Neural progenitor cell (in vitro differentiated cells): ENCODE measurements at regions not wholly inside any gene's neighbourhood (a gene's known extent, or its start where the extent isn't known, plus 50 kb on each side); places are given as distances from the start of the nearest gene placed in this dataset.

ENCODE experiments used
- DNase-seq: peaks from one replicate; pipeline ENCODE4 v3.0.0-alpha.2; 2016; ENCODE audit warnings: low spot score
- H2AFZ ChIP-seq: fragments of 200-600 bp; sonication (generic); replicated peaks from 2 replicates; pipeline ENCODE4 v1.6.1; 2016; ENCODE audit warnings: antibody characterized with exemption
- H3F3A ChIP-seq: fragments of 200-600 bp; sonication (generic); 2 replicates; pipeline ENCODE4 v1.6.1; 2016; ENCODE audit warnings: antibody characterized with exemption, low read depth
- H3K27ac ChIP-seq: fragments of 200-600 bp; sonication (generic); 2 replicates; pipeline ENCODE4 v1.5.1; 2016; ENCODE audit warnings: mild to moderate bottlenecking
- H3K27me3 ChIP-seq: fragments of 200-600 bp; sonication (generic); 2 replicates; pipeline ENCODE4 v1.6.1; 2016; ENCODE audit warnings: mild to moderate bottlenecking, moderate library complexity
- H3K36me3 ChIP-seq: fragments of 200-600 bp; sonication (generic); 2 replicates; pipeline ENCODE4 v1.5.1; 2016
- H3K4me1 ChIP-seq: fragments of 200-600 bp; sonication (generic); 2 replicates; pipeline ENCODE4 v1.6.1; 2016; ENCODE audit warnings: mixed run types
- H3K4me2 ChIP-seq: fragments of 200-600 bp; sonication (generic); 2 replicates; pipeline ENCODE4 v1.6.1; 2016
- H3K4me3 ChIP-seq: fragments of 200-600 bp; sonication (generic); 2 replicates; pipeline ENCODE4 v1.5.1; 2016
- H3K79me2 ChIP-seq: fragments of 200-600 bp; sonication (generic); 2 replicates; pipeline ENCODE4 v1.6.1; 2016; ENCODE audit warnings: low read depth
- H3K9ac ChIP-seq: fragments of 200-600 bp; sonication (generic); 2 replicates; pipeline ENCODE4 v1.6.1; 2016
- H3K9me3 ChIP-seq: fragments of 200-600 bp; sonication (generic); 2 replicates; pipeline ENCODE4 v1.5.1; 2016; ENCODE audit warnings: low read depth
- H4K20me1 ChIP-seq: fragments of 200-600 bp; sonication (generic); 2 replicates; pipeline ENCODE4 v1.6.1; 2016; ENCODE audit warnings: low read depth
- H3K27ac Mint-ChIP-seq: 3 replicates; pipeline ENCODE4 v1.8.0; 2021; ENCODE audit warnings: mixed read lengths
- H3K27me3 Mint-ChIP-seq: 2 replicates; pipeline ENCODE4 v1.8.0; 2022; ENCODE audit warnings: low read depth, mild to moderate bottlenecking, inconsistent platforms, moderate library complexity, mixed read lengths; ENCODE audit not compliant: insufficient read depth
- H3K36me3 Mint-ChIP-seq: 3 replicates; pipeline ENCODE4 v1.8.0; 2021; ENCODE audit warnings: mixed read lengths
- H3K4me1 Mint-ChIP-seq: 3 replicates; pipeline ENCODE4 v1.8.0; 2021; ENCODE audit warnings: mixed read lengths
- H3K4me3 Mint-ChIP-seq: 3 replicates; pipeline ENCODE4 v1.8.0; 2021; ENCODE audit warnings: mild to moderate bottlenecking, moderate library complexity, mixed read lengths
- H3K9me3 Mint-ChIP-seq: 3 replicates; pipeline ENCODE4 v1.8.0; 2020; ENCODE audit warnings: mixed read lengths
- CTCF ChIP-seq: fragments of 200-600 bp; sonication (generic); IDR thresholded peaks from 2 replicates; pipeline ENCODE4 v1.5.1; 2017; ENCODE audit warnings: antibody characterized with exemption, mild to moderate bottlenecking
- EZH2 ChIP-seq: fragments of 200-600 bp; sonication (generic); IDR thresholded peaks from 2 replicates; pipeline ENCODE4 v1.6.1; 2017; ENCODE audit warnings: antibody characterized with exemption, mild to moderate bottlenecking, moderate library complexity
- EZH2phosphoT487 ChIP-seq: fragments of 200-600 bp; sonication (generic); IDR thresholded peaks from 2 replicates; pipeline ENCODE4 v1.6.1; 2017; ENCODE audit warnings: antibody characterized with exemption

- no peak for DNase-seq
- Mint-ChIP-seq H3K27me3 (no peaks in the 10 kb centered on the region), H3K4me3 (no peak overlapping the region), H3K4me1 (peaks cover 7% of the 10 kb centered on the region), H3K27ac (no peak overlapping the region), H3K9me3 (no peaks in the 10 kb centered on the region), H3K36me3 (no peaks in the 10 kb centered on the region)
- no peak overlapping the region for H3K9ac ChIP-seq
- H3K36me3 ChIP-seq = no peaks in the 10 kb centered on the region
- H3K27ac ChIP-seq = no peak overlapping the region
- no peaks in the 10 kb centered on the region for H4K20me1 ChIP-seq
- no peak overlapping the region for H2AFZ ChIP-seq
- H3K9me3 ChIP-seq = no peaks in the 10 kb centered on the region
- no peaks in the 10 kb centered on the region for H3K79me2 ChIP-seq
- no peaks in the 10 kb centered on the region for H3K4me1 ChIP-seq
- no peaks in the 10 kb centered on the region for H3F3A ChIP-seq
- no peak overlapping the region for H3K4me2 ChIP-seq
- H3K4me3 ChIP-seq = no peak overlapping the region
- no peaks in the 10 kb centered on the region for H3K27me3 ChIP-seq
- TF ChIP-seq EZH2 (no peak), EZH2phosphoT487 (no peak), CTCF (no peak)
Measured at GRCh38 chr1:64368344-64368743, 101.6 kb upstream of the CACHD1 start.

- no peaks in the 10 kb centered on the region for H3K27me3 Mint-ChIP-seq
- peak; percentile 19 for DNase-seq
- peak overlapping the region; percentile 70 for H2AFZ ChIP-seq
- no peak overlapping the region for H3K27ac ChIP-seq
- TF ChIP-seq EZH2phosphoT487 = no peak
- peak; percentile 59 for TF ChIP-seq CTCF
- no peaks in the 10 kb centered on the region for H4K20me1 ChIP-seq
- no peaks in the 10 kb centered on the region for H3K9me3 ChIP-seq
- H3K9me3 Mint-ChIP-seq = peaks cover 6% of the 10 kb centered on the region
- H3K4me3 Mint-ChIP-seq = no peak overlapping the region
- no peak overlapping the region for H3K4me3 ChIP-seq
- no peak overlapping the region for H3K9ac ChIP-seq
- no peak overlapping the region for H3K27ac Mint-ChIP-seq
- H3K4me1 ChIP-seq = no peaks in the 10 kb centered on the region
- no peaks in the 10 kb centered on the region for H3K4me1 Mint-ChIP-seq
- H3K4me2 ChIP-seq = no peak overlapping the region
- H3K36me3 Mint-ChIP-seq = no peaks in the 10 kb centered on the region
- no peaks in the 10 kb centered on the region for H3K79me2 ChIP-seq
- no peaks in the 10 kb centered on the region for H3F3A ChIP-seq
- no peaks in the 10 kb centered on the region for H3K36me3 ChIP-seq
- H3K27me3 ChIP-seq = no peaks in the 10 kb centered on the region
Measured at GRCh38 chr1:64378826-64379225, 91.1 kb upstream of the CACHD1 start.

- H3K36me3 ChIP-seq = no peaks in the 10 kb centered on the region
- H3F3A ChIP-seq = no peaks in the 10 kb centered on the region
Measured at GRCh38 chr1:64387389-64388285, 82.3 kb upstream of the CACHD1 start.

GRCh38 chr1:64388336-64388735, 81.6 kb upstream of the CACHD1 start:
- Mint-ChIP-seq H3K27ac (no peak overlapping the region), H3K36me3 (peaks cover 4% of the 10 kb centered on the region), H3K9me3 (peaks cover 21% of the 10 kb centered on the region), H3K4me1 (peaks cover 16% of the 10 kb centered on the region), H3K27me3 (peaks cover 4% of the 10 kb centered on the region), H3K4me3 (no peak overlapping the region)
- Histone ChIP-seq H3K27ac (no peak overlapping the region), H3K36me3 (no peaks in the 10 kb centered on the region), H3K79me2 (no peaks in the 10 kb centered on the region), H4K20me1 (no peaks in the 10 kb centered on the region), H3K4me2 (no peak overlapping the region), H3K4me1 (peaks cover 6% of the 10 kb centered on the region), H3K27me3 (no peaks in the 10 kb centered on the region), H3K9me3 (peaks cover 2% of the 10 kb centered on the region), H3K9ac (no peak overlapping the region), H3F3A (no peaks in the 10 kb centered on the region), H3K4me3 (no peak overlapping the region), H2AFZ (no peak overlapping the region)
- DNase-seq = no peak
- no peak for TF ChIP-seq EZH2
- TF ChIP-seq CTCF = no peak
- TF ChIP-seq EZH2phosphoT487 = no peak

More at GRCh38 chr1:64387389-64388285, 82.3 kb upstream of the CACHD1 start:
- Histone ChIP-seq H3K79me2 (no peaks in the 10 kb centered on the region), H3K9ac (no peak overlapping the region), H3K4me1 (peaks cover 4% of the 10 kb centered on the region), H3K27ac (no peak overlapping the region), H2AFZ (no peak overlapping the region), H3K4me3 (no peak overlapping the region), H3K27me3 (no peaks in the 10 kb centered on the region), H3K4me2 (no peak overlapping the region), H4K20me1 (no peaks in the 10 kb centered on the region), H3K9me3 (peaks cover 2% of the 10 kb centered on the region)
- peaks cover 15% of the 10 kb centered on the region for H3K4me1 Mint-ChIP-seq
- H3K36me3 Mint-ChIP-seq = peaks cover 4% of the 10 kb centered on the region
- peaks cover 21% of the 10 kb centered on the region for H3K9me3 Mint-ChIP-seq
- no peak for DNase-seq
- no peak for TF ChIP-seq EZH2phosphoT487
- H3K27ac Mint-ChIP-seq = no peak overlapping the region
- H3K4me3 Mint-ChIP-seq = no peak overlapping the region
- peaks cover 4% of the 10 kb centered on the region for H3K27me3 Mint-ChIP-seq
